HG02763 (cell line): ENCODE measurements at regions not wholly inside any gene's neighbourhood (a gene's known extent, or its start where the extent isn't known, plus 50 kb on each side); places are given as distances from the start of the nearest gene placed in this dataset.
"Not testable (repeated sequence)": the region's sequence is repeated elsewhere in the genome, so short reads cannot be mapped to it uniquely, and the experiment has no call there.

Experiments
- ATAC-seq: cut with Tn5 transposase; IDR thresholded peaks from one replicate; pipeline ENCODE4 v1.9.1; 2021; ENCODE audit warnings: mild to moderate bottlenecking, moderate library complexity; ENCODE audit not compliant: unreplicated experiment

DNA sequence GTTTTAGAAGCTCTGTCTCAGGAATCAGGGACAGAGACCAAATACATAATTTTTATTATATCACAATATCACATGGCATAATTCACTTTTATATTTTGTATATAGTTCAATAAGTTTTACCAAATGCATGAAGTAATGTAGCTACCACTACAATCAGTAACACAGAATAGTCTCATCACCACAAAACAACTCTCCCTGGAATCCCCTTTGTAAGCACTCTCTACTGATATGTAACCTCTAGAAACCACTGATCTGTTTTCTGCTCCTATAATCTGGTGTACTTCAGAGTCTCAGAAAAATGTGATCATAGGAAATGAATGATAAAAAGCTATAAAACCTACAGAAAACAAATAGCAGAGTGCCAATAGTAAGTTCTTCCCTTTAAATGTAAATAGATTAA is 1465.9 kb downstream of the SPATA31A7 start:
- not testable (repeated sequence) for ATAC-seq

DNA sequence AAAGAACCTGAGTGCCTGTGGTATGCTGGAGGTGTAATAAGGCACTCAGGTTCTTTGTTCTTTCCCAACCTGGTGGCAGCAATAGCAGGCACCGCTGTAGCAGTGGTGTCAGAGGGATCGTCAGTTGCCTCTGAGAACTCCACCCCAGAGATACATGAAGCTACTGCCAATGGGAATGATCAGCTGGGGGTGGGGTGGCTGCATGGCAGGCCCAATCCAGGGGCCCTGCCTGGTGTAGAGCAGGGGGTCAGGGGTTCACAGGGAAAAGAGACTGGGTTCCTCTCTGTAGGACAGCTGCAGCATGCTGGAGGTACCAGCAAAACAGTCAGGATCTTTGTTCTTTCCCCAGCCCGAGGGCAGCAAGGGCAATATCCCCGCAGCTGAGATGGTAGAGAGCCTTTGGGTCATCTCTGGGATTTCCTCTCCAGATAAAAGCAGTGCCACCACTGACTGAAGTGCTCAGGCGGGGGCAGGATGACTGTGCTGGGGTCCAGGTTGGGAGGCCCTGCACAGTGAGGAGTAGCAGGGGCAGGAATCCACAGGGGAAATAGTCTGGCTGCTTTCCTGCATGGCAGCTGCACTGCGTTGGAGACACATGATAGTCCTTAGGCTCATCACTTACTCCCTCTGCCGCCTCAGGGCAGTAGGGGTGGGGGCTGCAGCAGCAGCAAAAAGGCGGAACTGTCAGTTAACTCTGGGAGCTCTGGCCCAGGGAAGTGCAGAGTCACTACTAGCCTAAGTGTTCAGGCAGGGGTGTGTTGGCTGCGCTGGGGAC is 1473.1 kb downstream of the SPATA31A7 start:
- ATAC-seq, result not testable (repeated sequence)

DNA sequence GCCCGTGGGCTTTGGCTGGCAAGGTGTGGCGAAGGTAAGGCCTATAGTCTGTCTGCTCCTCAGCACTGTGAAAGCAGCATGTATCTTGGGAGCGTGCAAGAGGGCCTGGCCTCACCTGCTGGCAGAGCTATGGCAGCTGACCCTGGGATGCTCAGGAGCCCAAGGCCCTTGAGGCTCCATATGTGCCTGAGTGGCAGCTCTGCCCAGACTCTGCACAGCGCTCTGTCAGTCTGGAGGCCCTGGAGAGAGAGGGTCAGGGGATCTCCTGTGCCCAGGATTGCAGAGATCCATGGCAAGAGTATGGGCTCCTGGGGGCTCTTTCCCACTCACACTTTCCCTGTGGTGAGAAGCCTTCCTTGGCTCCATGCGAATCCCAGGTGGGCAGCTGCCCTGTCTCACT is 1473.7 kb downstream of the SPATA31A7 start:
- not testable (repeated sequence) for ATAC-seq

DNA sequence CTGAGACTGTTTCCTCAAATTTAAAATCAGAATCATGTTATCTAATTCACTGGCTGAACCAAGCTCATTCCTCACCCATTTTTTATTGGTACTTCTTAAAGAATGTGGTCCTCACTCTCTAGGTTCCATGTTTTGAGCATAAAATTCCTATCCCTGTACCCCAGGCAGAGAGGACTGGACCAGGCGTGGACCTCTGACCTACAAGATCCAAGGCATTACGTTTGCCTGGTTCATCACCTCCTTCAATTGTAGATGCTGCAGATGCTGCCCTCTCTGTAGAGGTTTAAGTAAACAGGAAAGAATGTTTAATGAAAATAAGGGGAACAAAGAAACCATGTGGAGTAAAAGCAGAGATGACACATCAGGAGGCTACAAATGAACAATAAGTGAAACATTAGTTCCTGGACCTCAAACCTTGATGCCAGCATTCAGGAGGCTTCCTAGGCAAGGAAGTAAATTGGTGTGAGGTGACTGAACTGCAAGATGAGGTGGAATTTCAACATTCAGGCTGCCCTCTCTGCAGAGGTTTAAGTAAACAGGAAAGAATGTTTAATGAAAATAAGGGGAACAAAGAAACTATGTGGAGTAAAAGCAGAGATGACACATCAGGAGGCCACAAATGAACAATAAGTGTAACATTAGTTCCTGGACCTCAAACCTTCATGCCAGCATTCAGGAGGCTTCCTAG is 1477.4 kb downstream of the SPATA31A7 start:
- not testable (repeated sequence) for ATAC-seq

DNA sequence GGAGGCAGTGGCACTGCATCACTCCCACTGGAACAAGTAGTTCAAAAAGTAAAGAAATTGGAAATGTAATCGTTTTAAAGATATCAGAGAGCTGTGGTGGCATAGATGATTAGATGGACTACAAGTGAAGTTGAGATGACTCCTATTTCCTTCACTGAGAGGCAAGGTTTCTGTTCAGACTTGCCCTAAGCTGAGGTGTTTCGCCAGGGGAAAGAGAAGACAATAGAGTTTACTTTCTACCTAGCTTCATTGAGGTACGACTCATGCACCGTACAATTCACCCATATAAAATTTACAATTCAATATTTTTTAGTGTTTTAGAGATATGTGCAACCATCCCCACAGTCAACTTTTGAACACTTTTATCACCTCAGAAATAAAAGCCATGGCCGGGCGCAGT is 1487.2 kb downstream of the SPATA31A7 start:
- not testable (repeated sequence) for ATAC-seq

DNA sequence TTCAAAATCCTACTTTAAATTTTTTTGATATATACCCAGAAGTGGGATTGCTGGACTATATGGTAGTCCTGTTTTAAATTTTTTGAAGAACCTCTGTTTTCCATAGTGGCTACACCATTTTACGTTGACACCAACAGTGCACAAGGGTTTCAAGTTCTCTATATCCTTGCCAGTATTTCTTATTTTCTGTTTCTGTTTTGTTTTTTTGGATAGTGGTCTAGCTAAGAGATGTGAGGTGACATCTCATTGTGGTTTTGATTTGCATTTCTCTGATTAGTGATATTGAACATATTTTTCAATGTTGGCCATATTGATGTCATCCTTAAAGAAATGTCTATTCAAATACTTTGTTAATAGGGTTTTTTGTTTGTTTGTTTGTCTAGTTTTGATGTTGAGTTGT is 1488.5 kb downstream of the SPATA31A7 start:
- ATAC-seq, result not testable (repeated sequence)

DNA sequence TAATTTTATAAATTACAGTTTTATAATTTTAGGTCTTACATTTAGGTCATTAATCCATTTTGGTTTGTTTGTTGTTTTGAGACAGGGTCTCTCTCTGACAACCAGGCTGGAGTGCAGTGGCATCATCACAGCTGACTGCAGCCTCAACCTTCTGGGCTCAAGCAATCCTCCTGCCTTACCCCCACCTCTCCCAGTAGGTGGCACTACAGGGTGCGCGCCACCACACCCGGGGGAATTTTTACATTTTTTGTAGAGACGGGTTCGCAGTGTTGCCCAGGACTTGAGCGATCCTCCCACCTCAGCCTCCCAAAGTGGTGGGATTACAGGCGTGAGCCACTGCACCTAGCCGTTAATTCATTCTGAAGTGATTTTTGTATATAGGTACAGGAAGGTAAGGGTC is 1489.2 kb downstream of the SPATA31A7 start:
- peak; percentile 60 for ATAC-seq

DNA sequence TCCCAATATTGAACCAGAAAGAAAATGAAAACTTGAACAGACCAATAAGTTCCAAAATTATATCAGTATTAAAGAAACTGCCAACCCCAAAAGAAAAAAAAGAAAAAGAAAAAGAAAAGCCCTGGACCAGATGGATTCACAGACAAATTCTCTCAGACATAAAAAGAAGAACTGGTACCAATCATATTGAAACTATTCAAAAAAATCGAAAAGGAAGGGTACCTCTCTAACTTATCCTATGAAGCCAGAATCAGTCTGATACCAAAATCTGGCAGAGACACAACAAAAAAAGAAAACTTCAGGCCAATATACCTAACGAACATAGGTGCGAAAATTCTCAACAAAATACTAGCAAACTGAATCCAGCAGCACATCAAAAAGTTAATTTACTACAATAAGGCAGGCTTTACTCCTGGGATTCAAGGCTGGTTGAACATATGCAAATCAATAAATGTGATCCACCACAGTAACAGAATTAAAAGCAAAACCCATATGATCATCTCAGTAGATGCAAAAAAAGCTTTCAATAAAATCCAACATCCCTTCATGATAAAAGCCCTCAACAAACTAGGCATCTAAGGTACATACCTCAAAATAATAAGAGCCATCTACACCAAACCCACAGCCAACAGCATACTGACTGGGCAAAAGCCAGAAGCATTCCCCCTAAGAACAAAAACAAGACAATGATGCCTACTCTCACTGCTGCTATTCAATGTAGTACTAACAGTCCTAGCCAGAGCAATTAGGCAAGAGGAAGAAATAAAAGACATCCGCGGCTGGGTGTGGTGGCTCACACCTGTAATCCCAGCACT is 1495.2 kb downstream of the SPATA31A7 start:
- ATAC-seq, result peak; percentile 77

DNA sequence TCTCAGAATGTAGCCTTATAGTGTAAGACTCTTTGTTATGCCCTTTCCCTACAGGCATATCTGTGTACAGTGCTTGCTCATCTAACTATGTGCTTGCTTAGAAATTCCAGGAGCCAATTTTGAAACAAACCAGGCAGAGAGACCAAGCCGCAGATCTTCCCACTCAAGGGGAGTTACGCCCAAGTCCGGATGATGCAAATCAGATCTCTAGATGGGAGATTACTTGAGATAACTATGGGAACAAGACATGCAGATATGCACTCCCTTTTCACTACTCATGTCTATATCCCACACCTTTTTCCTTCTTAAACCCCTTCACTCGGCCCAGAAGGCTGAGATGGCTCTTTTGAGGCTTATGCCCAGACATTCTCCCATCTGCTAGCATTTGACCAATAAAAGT is 1496.5 kb downstream of the SPATA31A7 start:
- not testable (repeated sequence) for ATAC-seq

DNA sequence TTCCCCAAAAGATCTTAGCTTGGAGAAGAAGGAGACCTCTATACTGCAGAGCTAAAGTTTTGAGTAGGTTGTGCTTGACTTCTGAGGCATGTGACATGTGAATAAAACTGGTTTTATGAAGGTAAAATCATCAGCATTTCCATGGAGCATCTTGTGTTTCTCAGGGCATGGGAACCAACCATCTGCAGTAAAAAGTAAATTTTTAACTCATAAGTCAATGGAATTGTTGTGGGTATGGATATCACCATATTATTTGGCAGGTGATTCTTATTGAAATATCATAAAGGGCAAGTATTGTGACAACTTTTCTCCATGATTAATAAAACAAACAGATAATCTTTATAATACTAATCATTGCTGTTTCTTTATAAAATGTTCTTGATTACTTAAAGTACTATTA is 1503.2 kb downstream of the SPATA31A7 start:
- not testable (repeated sequence) for ATAC-seq

DNA sequence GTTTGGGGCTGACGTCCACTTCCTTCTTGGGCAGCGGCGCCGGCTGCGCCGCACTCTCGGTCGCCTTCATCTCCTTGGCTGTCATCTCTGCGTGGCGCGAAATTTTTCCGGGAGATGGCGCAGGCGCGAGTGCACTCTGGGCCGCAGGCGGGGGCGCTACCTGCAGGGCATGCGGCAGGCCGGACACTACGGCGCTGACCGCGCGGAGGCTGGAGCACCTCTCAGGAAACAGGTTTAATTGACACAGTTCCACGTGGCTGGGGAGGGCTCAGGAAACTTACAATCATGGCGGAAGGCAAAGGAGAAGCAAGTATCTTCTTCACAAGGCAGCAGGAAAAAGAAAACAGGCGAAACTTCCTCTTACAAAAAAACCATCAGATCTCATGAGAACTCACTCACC is 1521.5 kb downstream of the SPATA31A7 start:
- ATAC-seq, result not testable (repeated sequence)

DNA sequence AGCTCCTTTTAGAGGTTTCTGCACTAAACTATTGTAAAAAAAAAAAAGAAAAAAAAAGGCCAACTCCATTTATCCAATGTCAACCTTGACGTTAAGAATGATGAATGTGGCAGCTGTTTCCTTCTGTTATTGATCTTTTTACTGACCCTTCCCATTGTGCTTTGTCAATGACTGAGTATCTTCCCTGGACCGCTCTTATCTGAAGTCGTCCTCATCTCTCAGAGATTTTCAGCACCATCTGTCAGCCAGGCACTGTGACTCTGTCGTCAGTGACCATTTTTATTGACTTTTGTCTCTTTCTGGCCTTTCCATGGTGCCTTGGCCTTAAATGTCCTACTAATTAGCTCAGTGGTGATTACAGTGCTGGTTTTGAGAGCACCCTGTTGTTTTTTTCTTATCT is 1535.7 kb downstream of the SPATA31A7 start:
- not testable (repeated sequence) for ATAC-seq

DNA sequence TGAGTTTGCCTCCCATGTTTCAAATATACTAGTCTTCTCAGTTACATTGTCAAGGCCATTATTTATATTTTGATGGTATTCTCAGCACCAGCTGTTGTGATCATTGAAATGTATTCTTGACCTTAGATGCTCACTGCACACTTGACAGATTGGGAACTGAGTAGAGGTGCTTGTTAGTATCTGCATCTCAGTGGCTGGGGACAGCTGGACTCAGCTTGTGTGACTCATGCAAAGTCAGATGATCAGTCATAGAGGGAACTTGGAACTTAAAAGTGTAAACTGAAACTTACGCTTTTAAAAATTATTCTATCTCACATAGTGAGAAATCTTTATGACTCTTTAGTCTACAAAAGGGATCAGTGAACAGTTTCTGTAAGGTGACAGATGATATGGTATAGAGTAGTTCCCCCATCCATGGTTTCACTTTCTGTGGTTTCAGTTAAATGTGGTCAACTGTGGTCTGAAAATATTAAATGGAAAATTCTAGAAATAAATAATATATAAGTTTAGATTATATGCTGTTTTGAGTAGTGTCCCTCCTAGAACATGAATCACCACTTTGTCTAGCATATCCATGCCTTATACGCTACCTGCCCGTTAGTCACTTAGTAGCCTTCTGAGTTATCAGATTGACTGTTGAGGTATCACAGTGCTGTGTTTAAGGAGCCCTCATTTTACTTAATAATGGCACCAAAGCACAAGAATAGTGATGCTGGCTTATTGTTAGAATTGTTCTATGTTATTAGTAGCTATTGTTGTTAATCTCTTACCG is 1540.6 kb downstream of the SPATA31A7 start:
- ATAC-seq, result peak; percentile 96

DNA sequence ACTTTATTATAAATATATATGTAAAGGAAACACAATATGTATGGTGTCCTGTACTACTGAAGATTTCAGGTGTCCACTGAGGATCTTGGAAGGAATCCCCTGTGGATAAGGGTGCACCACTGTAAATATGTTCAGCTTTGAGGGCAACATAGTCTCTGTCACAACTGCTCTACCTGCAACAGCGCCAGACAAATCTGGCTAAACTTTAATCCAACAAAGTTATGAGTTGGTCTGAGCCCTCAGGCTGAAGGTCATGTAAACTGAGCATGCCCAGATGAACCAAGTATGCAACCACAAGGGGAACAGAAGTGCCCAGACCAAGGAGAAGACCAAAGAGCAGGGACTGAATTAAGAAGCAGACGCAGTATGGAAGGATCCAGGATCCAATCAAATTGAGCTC is 1541.2 kb downstream of the SPATA31A7 start:
- ATAC-seq, result not testable (repeated sequence)

DNA sequence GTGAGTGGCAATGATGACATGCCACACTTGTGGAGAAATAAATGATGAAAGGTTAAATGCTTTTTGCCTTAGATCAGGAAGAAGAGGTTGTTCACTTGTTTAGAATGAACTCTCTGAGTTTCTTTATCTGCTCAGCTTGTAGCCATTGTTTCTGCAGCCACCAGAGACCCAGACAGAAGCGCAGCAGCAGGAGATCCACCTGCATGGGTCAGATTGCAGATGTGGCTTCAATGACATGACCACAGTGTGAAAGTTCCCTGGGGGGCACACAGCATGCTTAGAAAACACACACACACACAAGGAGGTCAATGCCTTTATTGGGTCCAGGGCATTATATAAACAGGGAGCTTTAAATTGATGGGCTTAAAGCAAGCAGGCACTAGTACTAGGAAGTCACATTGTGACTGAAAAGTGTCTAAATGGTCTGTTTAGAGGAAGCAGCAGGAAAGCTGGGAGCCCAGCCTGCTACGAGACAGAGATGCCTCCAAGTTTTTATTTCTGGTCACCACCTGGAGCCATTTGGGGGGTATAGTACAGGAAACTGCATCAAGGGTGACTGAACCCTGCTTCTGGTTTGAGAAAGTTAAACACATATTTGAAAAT is 1547.3 kb downstream of the SPATA31A7 start:
- not testable (repeated sequence) for ATAC-seq

DNA sequence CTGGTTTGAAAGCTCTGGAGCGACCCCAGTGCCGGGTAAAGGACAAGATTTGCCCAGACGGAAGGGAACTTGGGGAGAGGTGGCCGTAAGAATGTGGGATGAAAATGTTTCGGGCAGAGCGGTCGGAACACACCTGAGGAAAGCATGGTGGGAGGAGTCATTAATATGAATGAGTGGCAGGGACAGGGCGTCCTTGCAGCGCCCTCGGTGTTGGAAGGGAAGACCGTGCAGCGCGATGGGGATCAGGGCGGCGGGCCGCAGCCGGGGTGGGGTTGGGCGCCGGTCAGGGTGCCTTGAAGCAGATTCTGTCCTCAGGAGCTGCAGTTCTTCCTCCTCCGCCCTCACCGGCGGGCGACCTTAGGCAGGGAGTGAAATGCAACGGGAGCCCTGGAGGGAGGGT is 1548.1 kb downstream of the SPATA31A7 start:
- not testable (repeated sequence) for ATAC-seq

DNA sequence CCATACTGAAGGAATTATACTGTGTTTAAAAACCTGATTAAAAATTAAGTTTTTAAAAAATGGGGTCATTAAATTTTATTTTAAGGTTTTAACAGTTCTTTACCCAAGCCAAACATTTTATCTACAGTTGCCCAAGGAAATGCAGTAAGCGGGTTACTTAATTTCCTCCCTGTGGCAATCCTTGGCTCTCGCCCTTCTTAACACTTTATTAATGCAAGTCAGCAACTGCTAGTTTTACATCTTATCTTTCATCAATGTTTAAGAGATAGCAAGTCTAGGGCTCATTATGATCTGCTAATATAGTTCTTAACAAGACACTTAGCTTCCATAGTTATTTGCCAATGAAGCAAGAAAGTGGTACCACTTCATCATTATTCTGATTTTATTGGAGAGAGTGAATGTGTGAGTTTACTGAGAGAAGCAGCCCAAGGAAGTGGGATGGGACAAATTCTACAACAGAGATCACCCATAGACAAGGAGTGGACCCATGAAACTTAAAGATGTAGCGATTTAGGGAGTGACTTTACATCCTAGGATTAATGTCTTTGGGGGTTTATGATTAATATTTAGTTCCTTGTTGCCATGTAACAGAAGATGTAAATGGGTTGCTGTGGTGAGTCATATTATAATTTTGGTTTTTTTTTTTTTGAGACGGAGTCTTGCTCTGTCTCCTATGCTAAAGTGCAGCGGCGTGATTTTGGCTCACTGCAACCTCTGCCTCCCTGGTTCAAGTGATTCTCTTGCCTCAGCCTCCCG is 1556.1 kb downstream of the SPATA31A7 start:
- not testable (repeated sequence) for ATAC-seq
